Activated naive CD8-positive, alpha-beta T cell (primary cell): ENCODE measurements at regions not wholly inside any gene's neighbourhood (a gene's known extent, or its start where the extent isn't known, plus 50 kb on each side); places are given as distances from the start of the nearest gene placed in this dataset.

ENCODE experiments used
- H3K27ac Mint-ChIP-seq: one replicate; pipeline ENCODE4 v1.8.0; 2021; ENCODE audit warnings: mixed read lengths
- H3K27me3 Mint-ChIP-seq: one replicate; pipeline ENCODE4 v1.8.0; 2021; ENCODE audit warnings: mixed read lengths
- H3K36me3 Mint-ChIP-seq: one replicate; pipeline ENCODE4 v1.8.0; 2021; ENCODE audit warnings: mixed read lengths
- H3K4me1 Mint-ChIP-seq: one replicate; pipeline ENCODE4 v1.8.0; 2021; ENCODE audit warnings: low read depth, mixed read lengths
- H3K4me3 Mint-ChIP-seq: one replicate; pipeline ENCODE4 v1.8.0; 2021; ENCODE audit warnings: mild to moderate bottlenecking, mixed read lengths
- H3K9me3 Mint-ChIP-seq: one replicate; pipeline ENCODE4 v1.8.0; 2021; ENCODE audit warnings: low read depth, mixed read lengths

DNA sequence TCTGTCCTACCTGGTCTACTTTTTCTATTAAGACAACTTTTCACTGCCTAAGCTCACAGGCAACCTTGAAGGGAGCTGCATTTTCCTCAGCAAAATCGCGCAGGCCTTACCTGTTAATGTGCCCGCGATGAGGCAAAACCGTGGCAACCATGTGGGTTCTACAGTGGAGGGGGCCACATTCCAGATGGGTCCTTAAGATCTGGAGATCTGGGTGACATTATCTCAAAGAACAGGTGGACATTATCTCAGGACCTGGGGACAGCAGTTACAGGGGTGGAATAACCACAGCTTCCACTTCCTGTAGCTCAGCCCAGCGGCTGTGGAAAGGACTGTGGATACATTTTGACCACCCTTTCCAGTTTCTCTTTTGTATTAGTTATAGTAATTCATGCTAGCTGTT lies 112.8 kb upstream of the PTCH1 start:
- Mint-ChIP-seq H3K27ac (no peak overlapping the region), H3K27me3 (peaks cover 2% of the 10 kb centered on the region), H3K36me3 (peaks cover 2% of the 10 kb centered on the region)

DNA sequence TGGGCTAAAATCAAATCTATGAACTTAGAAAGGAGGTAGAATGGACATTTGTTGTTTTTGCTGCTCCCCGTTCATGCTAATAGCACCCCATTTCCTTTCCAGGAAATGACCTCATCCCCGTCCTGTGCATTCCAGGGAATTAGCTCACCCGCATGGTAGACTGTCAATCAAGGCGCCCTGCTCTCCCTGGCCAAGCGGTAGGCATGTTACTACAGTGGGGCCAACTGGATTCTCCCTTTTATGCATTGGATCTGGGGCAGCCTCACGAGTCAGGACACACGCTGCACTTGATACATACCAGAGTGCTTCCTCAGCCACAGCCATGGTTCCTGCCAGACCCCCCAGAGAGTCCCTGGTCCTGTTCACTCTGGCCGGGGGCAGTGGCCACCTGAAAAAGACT lies 111.0 kb upstream of the PTCH1 start:
- peaks cover 14% of the 10 kb centered on the region for H3K4me1 Mint-ChIP-seq
- peaks cover 4% of the 10 kb centered on the region for H3K36me3 Mint-ChIP-seq
- H3K27me3 Mint-ChIP-seq: peaks cover 3% of the 10 kb centered on the region
- no peak overlapping the region for H3K27ac Mint-ChIP-seq
- peak overlapping the region; percentile 7 for H3K4me3 Mint-ChIP-seq
- no peaks in the 10 kb centered on the region for H3K9me3 Mint-ChIP-seq

More for the DNA sequence above, 112.8 kb upstream of the PTCH1 start:
- Mint-ChIP-seq H3K4me1 (peaks cover 13% of the 10 kb centered on the region), H3K4me3 (no peak overlapping the region), H3K9me3 (no peaks in the 10 kb centered on the region)

DNA sequence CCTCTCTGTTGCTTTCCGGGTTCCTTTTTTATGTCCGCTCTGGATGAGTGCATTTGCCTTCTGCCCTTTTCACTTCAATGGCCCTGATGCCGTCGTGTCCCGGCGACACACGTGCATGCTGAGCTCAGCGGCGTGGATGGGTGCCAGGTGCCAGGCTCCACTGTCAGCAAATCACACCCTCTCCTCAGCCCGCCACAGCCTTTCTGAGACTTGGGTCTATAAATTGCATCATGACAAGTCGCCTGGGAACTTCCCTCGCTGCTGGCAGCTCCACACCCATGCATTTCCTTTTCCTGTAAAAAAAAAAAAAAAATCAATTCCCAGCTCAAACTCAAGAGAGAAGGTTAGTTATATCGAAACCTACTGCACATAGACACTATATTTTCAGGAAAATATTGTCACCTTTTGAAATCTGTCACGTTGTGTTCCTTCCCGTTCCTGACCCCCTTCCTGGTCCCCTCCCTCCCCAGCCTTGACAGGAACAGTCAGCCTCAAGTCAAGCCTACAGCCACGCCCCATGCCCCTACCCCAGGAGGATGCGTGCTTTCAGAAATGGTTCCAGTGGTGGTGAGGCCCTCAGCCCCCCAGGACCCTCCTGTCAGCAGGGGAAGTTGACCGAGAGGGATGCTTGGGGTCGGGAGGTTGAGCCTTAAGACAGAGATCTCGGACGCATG lies 110.3 kb upstream of the PTCH1 start:
- Mint-ChIP-seq H3K36me3 (peaks cover 4% of the 10 kb centered on the region), H3K27me3 (peaks cover 3% of the 10 kb centered on the region), H3K4me1 (peaks cover 14% of the 10 kb centered on the region), H3K4me3 (no peak overlapping the region), H3K27ac (no peak overlapping the region), H3K9me3 (no peaks in the 10 kb centered on the region)

DNA sequence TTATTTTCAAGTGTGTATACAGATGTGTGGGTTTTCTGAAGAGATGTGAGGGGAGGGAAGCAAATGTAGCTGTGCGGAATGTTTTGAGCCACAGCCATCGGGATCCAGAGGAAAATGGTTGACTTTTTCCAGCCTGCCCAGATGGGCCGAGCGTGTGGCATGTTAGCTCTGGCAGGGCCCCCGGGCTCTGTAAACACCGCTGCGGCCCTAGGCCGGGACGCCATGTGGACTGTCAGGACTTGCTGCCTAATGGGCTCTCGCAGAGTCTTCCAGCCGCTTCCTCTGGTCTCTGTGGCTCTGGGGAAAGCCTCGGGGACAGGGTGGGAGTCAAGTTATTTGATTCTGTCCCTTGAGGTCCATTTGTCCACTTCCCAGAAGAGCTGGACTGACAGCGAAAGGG lies 109.6 kb upstream of the PTCH1 start:
- peaks cover 14% of the 10 kb centered on the region for H3K4me1 Mint-ChIP-seq
- no peak overlapping the region for H3K27ac Mint-ChIP-seq
- H3K9me3 Mint-ChIP-seq: no peaks in the 10 kb centered on the region
- H3K36me3 Mint-ChIP-seq: peaks cover 4% of the 10 kb centered on the region
- H3K27me3 Mint-ChIP-seq: peaks cover 3% of the 10 kb centered on the region
- no peak overlapping the region for H3K4me3 Mint-ChIP-seq

DNA sequence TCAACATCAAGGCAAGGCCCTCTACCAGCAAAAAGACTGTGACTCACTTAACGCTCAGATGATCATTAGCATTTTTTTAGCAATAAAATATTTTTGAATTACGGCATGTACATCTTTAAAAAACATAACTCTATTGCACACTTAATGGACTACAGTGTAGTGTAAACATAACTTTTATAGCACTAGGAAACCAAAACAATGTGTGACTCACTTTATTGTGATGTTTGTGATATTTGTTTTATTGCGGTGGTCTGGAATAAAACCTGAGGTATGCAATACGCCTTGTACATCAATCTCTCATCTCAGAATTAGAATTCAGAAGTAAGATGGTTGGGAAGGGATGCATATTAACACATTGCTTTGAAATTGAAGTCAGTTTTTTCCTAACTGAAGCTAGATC lies 106.9 kb upstream of the PTCH1 start:
- Mint-ChIP-seq H3K27ac (peak overlapping the region; percentile 51), H3K9me3 (no peaks in the 10 kb centered on the region), H3K4me1 (peaks cover 14% of the 10 kb centered on the region), H3K36me3 (peaks cover 4% of the 10 kb centered on the region), H3K27me3 (peaks cover 3% of the 10 kb centered on the region), H3K4me3 (no peak overlapping the region)

DNA sequence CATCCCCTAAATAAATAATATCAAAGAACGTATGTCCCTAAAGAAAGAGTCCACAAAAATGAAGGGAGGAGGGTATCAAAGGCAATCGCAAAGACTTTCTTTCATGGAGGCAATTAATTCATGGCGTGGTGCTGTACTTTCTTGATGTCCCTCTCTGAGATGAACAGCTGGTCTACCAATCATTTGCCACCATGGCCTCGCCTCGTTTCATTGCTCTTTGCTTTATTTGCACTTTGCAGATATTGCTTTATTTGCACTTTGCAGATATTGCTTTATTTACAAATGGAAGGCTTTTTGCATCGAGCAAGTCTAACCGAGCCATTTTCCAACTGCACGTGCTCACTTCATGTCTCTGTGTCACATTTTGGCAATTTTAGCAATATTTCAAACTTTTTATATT lies 104.0 kb upstream of the PTCH1 start:
- Mint-ChIP-seq H3K4me1 (peaks cover 1% of the 10 kb centered on the region), H3K27me3 (peaks cover 2% of the 10 kb centered on the region), H3K9me3 (no peaks in the 10 kb centered on the region), H3K36me3 (peaks cover 2% of the 10 kb centered on the region), H3K4me3 (no peak overlapping the region), H3K27ac (no peak overlapping the region)

DNA sequence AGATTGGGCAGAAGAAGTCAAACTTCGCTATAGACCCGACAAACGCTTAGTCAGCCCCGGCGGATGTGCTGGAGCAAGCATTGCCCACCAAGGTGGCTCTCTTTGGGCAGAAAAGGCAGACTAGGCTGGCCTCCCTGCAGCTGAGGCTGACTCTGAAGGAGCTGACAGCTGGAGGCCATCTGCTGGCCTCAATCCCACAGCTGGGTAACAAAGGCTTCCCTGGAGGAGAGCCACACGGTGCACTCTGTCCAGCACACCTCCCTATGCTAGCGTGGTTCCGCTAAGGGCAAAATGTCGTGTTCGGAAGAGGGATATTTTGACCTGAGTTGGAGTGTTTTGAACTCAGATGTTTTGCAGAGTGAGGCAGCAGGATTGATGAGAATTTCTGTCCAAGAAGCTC lies 103.5 kb upstream of the PTCH1 start:
- Mint-ChIP-seq H3K36me3 (peaks cover 2% of the 10 kb centered on the region), H3K27me3 (peaks cover 2% of the 10 kb centered on the region), H3K9me3 (no peaks in the 10 kb centered on the region), H3K27ac (no peak overlapping the region), H3K4me3 (no peak overlapping the region), H3K4me1 (peaks cover 1% of the 10 kb centered on the region)

DNA sequence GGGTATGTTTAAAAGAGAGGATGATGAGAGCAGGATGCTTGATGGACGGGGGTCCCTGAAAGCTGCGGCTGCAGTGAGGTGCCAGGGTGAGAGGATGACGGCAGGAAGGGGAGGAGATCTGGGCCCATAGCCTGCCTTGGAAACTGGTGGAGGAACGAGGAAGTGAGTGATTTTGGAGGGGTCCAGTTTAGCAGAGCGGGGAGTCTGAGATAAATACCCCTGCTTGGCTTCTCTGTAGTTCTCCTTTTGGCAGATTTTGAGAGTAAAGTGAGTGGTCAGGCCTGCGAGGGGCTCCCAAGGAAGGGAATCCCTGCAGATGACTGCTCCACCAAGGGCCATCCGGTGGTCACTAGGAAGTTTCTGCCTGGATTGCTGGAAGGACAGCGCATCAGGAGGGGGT lies 98.5 kb upstream of the PTCH1 start:
- Mint-ChIP-seq H3K4me3 (no peak overlapping the region), H3K4me1 (no peaks in the 10 kb centered on the region), H3K36me3 (no peaks in the 10 kb centered on the region), H3K27me3 (no peaks in the 10 kb centered on the region), H3K9me3 (no peaks in the 10 kb centered on the region), H3K27ac (no peak overlapping the region)

DNA sequence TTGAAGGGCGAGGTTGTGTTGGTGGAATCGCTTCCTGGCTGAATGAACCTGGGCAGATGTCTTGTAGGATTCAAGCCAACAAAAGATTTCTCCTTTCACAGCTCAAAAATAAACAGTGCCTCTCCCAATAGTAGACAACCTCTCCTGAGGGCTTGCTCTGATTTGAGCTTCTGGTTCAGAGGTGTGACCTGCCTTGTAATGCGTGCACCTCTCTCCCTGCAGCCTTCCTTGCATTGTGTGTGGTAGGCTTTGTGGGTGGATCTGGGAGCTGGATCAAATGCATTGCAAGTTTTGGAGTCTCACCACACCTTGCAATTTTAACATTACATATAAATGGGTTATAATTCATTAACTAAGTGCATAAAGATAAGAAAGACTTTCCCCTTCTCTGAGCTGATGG lies 96.9 kb upstream of the PTCH1 start:
- no peak overlapping the region for H3K27ac Mint-ChIP-seq
- H3K4me3 Mint-ChIP-seq: no peak overlapping the region
- no peaks in the 10 kb centered on the region for H3K4me1 Mint-ChIP-seq

DNA sequence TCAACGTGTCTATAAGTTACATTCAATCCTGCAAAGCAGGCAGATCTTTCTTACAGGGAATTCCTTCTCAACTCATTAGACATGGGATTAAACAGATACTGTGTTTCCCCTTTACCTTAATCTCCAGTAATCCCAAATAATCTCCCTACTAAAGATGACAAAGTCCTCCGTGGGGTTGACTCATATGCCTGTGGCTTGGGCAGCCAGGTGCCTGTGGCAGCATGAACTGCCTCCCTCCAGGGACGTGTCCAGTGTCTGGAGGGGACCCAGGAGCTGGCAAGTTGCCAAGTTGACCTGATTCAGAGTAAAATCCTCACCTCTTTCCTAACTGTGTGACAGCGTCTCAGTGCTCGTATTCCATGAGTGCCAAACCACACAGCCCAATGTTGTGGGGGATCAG lies 94.6 kb upstream of the PTCH1 start:
- H3K9me3 Mint-ChIP-seq: no peaks in the 10 kb centered on the region
- H3K36me3 Mint-ChIP-seq: no peaks in the 10 kb centered on the region
- H3K4me3 Mint-ChIP-seq: no peak overlapping the region
- no peaks in the 10 kb centered on the region for H3K27me3 Mint-ChIP-seq
- no peak overlapping the region for H3K27ac Mint-ChIP-seq
- H3K4me1 Mint-ChIP-seq: no peaks in the 10 kb centered on the region

More for the DNA sequence above, 96.9 kb upstream of the PTCH1 start:
- Mint-ChIP-seq H3K9me3 (no peaks in the 10 kb centered on the region), H3K27me3 (no peaks in the 10 kb centered on the region), H3K36me3 (no peaks in the 10 kb centered on the region)

DNA sequence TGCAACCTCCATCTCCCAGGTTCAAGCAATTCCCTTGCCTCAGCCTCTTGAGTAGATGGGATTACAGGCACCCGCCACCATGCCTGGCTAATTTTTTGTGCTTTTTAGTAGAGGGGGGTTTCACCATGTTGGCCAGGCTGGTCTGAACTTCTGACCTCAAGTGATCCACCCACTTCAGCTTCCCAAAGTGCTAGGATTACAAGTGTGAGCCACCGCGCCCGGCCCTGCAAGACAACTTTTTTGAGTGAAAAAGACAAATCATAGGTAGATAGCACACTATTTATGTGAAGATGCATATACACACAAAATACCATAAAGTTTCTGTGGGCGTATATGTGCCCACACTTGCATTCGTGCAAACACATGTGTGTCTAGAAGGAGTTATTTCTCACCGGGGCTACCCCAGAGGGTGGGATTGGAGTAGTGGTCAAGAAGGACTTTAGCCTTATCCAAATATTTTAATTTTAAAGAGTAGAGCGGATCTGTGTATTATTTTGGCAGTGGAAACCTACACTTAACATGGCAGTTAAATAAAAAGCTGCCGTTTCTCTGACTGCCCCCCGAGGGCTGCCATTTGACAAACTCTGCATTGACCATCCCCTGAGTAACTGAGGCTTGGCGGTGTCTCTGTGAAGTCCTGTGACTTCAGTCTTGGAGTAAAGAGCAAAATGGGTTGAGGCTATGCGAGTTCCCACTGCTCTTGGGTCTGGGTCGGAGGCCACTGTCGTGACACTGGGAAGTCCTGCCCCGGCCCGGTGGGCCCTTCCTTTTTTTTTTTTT lies 93.4 kb upstream of the PTCH1 start:
- Mint-ChIP-seq H3K36me3 (no peaks in the 10 kb centered on the region), H3K27ac (no peak overlapping the region), H3K9me3 (no peaks in the 10 kb centered on the region), H3K4me3 (no peak overlapping the region), H3K4me1 (no peaks in the 10 kb centered on the region), H3K27me3 (no peaks in the 10 kb centered on the region)

DNA sequence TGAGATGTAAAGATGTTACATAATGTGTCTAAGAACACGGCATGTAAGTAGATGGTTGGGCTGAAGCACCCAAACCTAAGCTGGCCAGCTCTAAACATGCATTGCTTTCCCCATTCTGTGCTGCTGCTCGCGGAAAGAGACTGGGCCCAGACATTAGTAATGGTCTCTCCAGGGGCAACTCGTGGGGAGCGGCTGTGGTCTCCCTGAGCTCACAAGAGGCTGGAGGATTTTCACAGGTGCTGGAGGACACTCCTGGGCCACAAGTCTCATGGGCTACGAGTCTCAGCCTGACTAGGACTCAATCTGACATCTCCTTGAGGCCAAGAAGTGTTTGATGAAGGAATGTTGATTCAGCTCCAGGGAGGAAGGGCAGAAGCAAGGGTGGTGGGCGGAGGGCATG lies 92.7 kb upstream of the PTCH1 start:
- Mint-ChIP-seq H3K27ac (no peak overlapping the region), H3K9me3 (no peaks in the 10 kb centered on the region), H3K4me3 (no peak overlapping the region), H3K4me1 (no peaks in the 10 kb centered on the region), H3K36me3 (no peaks in the 10 kb centered on the region), H3K27me3 (no peaks in the 10 kb centered on the region)

DNA sequence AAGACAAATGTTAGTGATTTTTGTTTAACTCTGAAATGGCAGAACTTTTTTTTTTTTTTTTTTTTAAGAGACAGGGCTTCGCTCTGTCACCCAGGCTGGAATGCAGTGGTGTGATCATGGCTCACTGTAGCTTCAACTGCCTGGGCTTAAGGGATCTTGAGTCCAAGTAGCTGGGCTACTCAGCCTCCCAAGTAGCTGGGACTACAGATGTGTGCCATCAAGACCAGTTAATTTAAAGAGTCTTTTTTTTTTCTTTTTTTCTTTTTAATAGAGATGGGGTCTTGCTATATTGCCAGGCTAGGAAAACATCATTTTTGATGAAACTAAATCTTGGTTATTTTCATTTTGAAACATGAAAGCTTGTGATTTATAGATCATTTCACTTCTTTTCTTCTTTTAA lies 91.6 kb upstream of the PTCH1 start:
- no peaks in the 10 kb centered on the region for H3K36me3 Mint-ChIP-seq

DNA sequence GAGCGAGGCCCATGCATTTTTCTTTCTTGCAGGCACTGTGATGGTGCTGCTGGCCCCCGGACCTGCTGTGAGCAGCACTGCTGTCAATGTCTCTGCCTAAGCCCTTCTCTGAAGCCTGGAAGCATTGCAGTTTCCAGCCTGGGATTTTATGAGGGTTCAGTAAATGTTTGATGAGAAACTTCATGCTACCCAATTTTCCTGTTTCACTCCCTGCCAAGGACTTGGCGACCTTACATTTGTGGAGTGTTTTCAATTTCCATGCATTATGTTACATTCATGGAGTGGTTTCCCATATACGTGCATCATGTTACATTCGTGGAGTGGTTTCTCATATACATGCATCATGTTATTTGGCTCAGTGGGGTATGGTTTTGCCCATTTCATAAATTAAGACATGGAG lies 90.7 kb upstream of the PTCH1 start:
- H3K36me3 Mint-ChIP-seq: no peaks in the 10 kb centered on the region
- H3K4me1 Mint-ChIP-seq: no peaks in the 10 kb centered on the region
- H3K27ac Mint-ChIP-seq: no peak overlapping the region
- H3K9me3 Mint-ChIP-seq: no peaks in the 10 kb centered on the region
- H3K4me3 Mint-ChIP-seq: no peak overlapping the region
- H3K27me3 Mint-ChIP-seq: no peaks in the 10 kb centered on the region

More for the DNA sequence above, 91.6 kb upstream of the PTCH1 start:
- Mint-ChIP-seq H3K4me1 (no peaks in the 10 kb centered on the region), H3K27ac (no peak overlapping the region), H3K27me3 (no peaks in the 10 kb centered on the region), H3K9me3 (no peaks in the 10 kb centered on the region), H3K4me3 (no peak overlapping the region)

DNA sequence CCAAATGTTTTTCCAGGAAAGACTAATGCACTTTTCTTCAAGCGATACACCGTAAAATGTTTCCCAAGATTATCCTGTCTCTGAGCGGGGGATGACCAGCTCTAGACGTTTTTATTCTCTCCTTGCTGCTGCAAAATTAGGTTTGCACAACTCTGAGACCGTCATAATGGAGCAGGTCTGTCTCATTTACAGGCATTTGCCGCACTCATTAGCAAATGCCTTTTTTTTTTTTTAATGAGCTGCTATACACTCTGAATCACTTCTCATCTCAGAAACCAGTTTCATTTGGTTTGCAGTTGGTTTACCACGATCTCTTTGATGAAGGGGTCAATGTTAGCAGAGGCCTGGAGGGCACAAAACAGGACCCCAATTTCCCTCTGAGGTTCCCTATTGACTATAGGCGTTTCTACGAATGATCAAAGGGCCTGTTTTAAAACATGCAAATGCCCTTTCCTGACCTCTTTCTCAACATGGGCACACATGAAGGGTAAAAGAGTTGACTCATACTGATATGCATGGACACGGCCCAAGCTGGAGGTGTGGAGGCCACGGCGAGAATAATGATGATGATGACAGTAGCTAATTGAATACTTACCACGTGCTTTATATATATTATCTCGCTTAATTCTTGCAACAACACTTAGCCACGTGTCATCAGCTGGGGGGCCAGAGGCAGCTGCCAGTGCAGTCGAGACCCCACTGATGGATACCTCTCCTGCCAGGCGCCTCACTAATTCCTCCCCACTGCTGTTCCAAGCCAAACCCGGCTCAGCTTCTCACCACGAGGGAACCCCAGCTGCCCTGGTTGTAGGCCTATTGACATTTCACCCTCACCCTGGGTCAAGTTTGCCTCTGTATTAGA lies 89.9 kb upstream of the PTCH1 start:
- no peaks in the 10 kb centered on the region for H3K27me3 Mint-ChIP-seq
- no peaks in the 10 kb centered on the region for H3K36me3 Mint-ChIP-seq
- no peak overlapping the region for H3K27ac Mint-ChIP-seq
- no peak overlapping the region for H3K4me3 Mint-ChIP-seq
- no peaks in the 10 kb centered on the region for H3K9me3 Mint-ChIP-seq
- no peaks in the 10 kb centered on the region for H3K4me1 Mint-ChIP-seq
